ENCODE measurements at regions not wholly inside any gene's neighbourhood (a gene's known extent, or its start where the extent isn't known, plus 50 kb on each side); places are given as distances from the start of the nearest gene placed in this dataset.

DNA sequence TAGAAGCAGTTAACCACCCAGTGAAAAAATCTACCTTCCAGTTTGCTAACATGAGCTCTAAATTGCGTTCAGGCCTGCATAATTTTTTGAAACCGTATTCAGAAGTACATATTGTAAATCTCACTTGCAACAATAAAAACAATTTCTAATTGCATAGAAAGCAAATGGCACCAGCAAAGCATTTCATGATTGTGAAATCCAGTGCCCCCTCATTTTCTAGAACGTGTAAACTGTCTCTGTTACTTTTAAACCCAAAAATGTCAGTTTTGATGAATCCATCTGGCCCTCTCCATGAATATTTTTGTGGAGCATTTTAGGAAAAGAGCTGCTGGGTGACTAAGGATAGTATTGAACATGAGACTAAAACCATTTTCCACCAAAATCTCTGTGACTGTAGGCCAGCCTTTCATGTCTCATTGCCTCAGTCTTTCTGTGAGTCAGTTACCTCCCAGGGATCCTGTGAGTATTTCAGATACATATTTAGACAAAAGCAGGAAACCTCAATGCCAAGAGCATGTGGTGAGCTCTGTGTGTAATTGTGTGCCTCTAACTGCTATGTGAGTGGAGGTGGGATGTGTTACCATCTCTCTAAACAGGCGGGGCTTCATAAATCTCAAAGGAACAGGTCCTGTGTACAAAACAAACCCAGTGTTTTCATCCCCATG lies 477.8 kb upstream of the DCC start:
- no peak for DNase-seq

DNA sequence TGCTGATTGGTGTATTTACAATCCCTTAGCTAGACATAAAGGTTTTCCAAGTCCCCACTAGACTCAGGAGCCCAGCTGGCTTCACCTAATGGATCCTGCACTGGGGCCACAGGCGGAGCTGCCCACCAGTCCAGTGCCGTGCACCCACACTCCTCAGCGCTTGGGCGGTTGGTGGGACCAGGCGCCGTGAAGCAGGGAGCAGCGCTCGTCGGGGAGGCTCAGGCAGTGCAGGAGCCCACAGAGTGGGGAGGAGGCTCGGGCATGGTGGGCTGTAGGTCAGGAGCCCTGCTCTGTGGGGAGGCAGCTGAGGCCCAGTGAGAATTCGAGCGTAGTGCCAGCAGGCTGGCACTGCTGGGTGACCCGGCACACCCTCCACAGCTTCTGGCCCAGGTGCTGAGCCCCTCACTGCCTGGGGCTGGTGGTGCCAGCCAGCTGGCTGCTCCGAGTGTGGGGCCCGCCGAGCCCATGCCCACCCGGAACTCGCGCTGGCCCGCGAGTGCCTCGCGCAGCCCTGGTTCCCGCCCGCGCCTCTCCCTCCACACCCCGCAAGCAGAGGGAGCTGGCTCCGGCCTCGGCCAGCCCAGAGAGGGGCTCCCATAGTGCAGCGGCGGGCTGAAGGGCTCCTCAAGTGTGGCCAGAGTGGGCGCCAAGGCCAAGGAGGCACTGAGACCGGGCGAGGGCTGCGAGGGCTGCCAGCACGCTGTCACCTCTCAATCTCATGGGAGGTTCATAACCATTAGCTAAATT lies 475.6 kb upstream of the DCC start:
- DNase-seq = no peak

DNA sequence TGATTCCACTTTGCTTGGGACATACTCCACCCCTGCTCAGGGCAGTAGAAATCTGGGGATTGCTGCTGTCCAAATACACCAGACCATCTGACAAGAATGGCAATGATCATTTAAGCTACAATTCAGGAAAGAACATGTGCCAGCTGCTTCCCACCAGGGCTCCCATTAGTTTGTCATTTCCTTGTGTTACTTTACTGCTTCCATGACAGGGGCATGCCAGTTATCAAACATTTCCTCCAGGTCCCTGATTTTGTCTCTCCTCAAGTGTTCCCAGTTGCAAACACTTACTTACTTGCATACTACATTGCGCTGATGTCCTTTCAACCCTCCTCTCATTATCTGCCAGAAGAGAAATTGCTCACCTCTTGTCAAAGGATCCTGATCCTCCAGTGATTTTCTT lies 474.5 kb upstream of the DCC start:
- no peak for DNase-seq

DNA sequence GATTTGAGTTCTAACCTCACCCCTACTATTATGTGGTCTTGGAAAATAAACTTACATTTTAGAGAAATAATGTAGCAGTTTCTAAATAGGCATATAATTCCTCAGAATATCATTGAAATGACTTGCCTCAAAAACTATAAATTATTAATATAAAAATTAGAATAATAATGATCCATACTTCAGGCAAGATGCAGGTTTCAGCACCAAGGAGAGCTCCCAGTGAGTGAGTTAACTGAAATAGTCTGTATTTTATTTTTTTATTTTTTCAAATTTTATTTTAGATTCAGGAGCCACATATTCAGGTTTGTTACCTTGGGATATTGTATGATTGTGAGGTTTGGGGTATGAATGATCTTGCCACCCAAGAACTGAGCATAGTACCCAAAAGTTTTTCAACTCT lies 472.2 kb upstream of the DCC start:
- DNase-seq = no peak

DNA sequence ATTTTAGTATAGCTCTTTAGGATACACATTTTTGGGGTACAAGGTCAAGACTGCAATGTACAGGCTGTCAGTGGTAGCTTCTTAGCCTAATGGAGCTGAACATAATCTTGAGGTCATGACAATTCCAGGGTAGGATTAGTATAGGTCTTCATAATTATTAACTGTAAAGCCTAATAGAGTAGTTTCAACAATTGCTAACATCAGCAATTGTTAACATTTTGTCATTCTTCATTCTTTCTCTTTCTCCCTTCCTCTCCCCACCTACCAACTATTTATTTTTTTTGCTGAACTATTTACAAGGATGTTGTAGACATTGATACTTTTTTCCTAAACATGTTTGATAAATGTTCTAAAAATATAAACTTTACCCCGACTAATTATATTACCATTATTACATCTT lies 461.3 kb upstream of the DCC start:
- no peak for DNase-seq

DNA sequence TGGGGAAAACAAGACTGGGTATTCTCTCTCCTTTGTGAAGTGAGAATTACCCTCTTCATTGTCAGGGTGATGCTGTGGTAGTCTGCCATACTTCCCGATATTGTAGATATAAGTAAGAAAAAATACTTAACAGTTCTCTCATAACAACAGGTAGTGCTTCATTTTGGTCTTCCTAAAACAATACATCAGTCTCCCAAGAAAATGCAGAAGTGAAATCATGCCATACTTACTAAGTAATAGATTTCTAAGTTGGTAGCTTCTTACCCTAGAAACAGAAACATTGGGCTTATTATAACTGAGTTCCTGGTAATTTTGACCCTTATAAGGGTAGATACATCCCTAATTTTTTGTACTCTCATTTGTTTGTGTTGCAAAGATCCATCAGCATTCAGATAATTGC lies 460.7 kb upstream of the DCC start:
- DNase-seq = no peak

DNA sequence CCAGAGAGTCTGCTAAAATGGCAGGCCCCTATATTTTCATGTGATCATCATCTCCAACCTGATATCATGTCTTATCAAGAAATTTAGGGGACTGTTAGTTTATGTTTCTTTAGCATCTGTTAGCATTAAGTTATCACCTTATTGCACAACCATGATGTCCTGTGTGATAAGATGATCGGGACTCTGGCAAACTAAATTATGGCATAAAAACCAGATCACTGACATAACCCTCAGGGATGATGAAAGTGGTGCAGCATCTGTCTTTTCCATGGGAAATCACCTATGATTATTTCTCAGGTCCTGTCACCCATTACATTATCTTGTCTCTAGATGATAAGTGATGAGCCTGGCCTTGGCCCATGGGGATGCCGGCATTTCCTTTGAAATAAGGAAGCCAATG lies 458.6 kb upstream of the DCC start:
- DNase-seq = no peak

DNA sequence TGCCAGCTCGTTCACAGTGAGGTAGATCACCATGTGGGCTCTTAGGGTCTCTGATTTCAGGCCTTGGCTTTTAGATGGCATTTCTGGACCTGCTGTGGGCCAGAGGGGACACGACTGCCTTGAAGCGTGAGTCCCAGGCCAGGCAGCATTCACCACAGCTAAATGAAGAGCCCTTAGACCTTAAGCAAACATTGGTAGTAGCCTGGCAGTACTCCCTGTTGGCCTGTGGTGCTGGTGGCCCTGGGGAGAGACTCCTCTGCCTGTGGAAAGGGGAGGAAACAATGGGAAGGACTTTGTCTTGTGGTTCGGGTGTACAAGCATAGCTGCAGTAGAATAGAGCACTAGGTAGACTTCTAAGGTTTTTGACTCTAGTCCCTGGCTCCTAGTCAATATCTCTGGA lies 456.0 kb upstream of the DCC start:
- DNase-seq = no peak

DNA sequence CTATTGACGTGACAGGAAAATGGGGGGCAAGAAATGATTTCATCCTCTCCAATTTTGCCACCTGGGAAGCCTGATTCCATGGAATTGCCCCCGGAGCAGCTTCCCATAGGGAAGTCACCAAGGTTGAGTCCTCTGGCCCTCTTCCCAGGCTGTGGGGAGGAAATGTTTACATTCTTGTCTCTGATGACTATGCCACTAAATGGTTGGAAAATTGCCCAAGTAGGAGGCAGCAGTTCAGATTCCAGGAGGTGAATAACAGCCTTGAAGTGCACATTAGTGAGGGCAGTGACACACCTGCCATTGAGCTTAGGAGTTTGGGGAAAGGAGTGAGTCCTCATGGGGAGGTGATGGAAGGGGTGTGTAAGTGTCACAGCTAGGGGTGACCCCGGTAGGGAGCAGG lies 449.2 kb upstream of the DCC start:
- no peak for DNase-seq

DNA sequence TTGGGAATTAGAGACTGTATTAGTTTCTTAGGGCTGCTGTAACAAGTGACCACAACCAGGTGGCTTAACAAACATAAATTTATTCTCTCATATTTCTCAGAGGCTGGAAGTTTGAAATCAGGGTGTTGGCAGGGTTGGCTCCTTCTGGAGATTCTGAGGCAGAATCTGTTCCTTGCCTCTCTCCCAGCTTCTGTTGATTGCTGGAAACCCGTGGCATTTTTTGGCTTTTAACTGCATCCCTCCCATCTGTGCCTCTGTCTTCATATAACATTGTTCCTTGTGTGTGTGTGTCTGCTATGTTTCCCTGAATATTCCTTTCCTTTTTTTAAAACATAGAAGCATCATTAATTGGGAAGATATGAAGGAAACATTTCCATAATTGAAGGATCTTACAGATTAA lies 448.1 kb upstream of the DCC start:
- no peak for DNase-seq

DNA sequence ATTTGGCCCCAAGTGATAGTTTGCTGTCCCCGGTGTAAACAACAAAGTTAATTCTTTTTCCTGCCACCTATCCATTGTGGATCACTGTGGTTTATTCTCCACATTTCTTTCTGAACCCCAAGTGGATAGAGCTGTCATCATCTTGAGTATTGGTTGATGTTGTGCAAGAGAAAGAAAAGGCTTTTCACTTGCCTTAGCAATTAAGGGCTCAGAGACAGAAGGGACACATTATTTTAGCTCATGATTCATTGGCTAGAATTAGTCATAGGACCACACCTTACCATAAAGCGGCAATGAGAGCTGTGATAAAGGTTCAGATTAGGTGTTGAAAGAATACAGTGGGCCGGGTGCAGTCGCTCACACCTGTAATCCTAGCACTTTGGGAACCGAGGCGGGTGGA lies 442.1 kb upstream of the DCC start:
- DNase-seq = no peak

DNA sequence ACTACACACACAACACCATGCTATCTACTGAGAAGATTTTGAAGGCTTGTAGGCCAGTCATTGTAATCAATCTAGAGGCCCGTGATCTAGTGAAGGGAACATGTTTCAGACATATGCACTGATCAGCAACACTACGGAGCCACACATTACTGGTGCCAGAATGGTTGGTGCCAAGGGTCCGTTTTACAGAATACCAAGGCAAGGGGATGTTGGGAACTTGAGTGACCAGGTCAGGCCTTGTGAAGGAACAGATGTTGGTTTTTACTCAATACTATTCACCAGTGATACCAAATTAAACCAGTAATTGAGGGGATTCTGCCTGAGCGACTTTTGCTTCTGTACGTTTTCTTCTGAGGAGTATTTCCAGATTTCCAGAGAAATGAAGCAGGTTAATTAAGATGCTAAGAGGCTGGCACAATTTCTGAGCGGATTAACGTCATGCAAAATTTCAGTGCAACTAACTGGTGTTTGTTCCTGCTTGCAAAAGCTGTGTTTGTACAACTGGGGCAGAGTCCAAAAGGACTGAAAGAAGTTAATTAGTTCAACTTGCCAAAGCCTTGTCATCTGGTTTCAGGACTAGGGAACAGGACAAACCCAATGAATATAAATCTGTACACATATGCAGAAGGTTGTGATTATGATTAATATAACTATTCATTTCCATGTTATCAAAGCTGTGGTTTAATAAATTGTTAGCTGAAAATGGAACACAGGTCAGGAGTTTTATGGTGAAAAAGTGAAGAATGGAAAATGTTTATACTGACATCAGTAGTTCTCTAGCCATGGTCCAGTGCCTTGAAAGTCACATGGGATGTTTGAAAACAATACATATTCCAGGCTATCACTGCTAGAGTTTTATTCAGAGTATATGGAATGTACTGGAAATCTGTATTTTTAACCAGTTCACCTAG lies 432.1 kb upstream of the DCC start:
- DNase-seq = no peak

DNA sequence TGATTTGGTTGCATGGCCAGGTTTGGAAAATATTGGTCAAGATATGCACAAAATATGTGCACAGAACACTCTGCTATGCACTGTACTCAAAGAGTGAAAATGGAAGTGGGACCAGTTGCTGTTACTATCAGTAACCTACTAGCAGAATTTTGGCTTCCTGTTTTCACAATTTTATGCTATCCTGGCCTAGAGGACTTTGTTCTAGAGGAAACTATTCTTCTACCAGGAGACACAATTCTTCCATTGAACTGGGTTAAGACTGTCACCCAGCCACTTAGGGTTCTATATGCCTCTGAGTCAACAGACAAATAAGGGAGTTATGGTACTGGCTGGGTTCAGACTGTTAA lies 431.4 kb upstream of the DCC start:
- DNase-seq = no peak

DNA sequence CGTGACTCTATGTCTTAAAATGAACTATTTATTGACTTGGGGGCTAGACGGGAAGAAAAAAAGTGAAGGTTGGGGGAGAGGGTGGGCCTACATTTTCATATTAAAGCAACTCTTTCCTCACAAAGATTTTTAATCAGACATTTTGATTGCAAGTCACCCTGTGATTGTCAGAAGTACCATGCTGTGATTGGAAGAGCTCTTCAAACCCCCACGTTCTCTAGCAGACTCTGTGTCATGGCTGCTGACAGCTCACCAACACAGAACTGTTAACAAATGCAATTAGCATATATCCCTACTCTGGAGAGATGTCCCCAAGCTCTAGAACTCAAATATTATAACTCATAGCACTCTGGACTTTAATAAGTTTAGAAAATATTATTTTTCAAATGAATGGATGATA lies 428.4 kb upstream of the DCC start:
- DNase-seq = no peak

DNA sequence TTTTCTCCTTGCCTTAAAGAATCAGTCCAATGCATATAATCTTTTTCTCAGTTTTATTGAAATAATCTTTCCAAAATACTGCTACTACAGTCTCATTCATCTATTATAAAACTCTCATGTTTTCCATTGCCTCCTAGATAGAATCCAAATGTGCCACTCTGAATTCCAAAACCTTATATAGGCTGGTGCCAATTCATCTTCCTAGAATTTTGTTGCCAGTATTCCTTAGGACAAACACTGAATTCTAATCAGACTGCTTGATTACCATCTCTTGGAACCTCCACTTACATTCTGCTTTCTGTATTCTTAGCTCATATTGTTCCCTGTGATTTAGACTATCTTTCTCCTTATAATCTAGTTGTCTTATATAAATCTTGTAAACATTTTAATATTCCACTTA lies 427.6 kb upstream of the DCC start:
- no peak for DNase-seq

DNA sequence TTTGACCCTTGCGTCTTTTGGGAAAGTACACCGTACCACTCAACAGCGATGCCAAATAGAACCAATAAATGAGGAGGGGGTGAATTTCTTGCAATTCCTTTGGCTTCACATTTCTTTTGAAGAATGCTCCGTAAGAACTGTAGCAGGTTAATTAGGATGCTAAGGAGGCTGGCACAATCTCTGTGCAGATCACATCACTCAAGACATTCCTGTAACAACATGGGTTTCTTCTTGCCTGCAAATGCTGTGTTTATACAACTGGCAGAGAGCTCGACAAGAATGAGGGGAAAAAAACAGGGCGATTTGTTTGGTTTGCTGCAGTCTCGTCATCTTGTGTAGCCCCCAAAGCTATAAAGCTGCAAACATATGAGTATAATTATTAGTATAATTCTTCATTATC lies 424.8 kb upstream of the DCC start:
- no peak for DNase-seq

DNA sequence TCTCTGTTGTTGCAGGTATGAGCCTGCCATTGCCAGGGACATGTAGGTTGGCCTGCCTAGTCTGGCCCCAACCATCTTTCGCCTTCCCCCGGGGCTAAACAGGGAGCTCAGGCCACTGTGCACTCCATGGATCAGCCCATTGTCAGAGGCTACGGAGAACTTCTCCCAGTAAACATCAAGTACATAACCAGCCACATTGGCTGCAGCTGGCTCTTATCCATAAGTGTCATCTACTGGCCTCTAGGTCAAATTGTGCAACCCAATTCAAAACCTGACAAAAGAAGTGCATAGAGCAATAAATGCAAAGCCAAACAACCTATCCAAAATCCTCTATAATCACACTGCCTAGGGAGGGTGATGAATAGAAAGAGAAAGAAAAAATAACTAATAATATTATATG lies 418.1 kb upstream of the DCC start:
- no peak for DNase-seq

DNA sequence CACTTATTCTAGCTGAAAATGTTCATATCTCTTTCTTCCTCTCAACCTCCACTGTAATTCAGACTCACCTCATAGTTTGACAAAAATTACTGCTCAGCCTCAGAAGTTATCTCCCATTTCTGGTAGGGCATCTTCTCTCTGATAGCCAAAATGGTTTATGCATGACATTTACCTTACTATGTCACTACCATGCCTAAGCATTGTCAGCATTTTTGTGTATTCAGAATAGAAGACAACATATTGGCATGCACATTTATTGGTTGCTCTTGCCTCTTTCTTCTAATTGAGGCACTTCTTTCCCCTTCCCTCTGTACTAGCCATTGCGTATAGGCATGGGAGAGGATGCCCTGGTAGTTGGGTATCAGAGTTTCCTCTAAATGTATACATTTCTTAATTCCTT lies 406.1 kb upstream of the DCC start:
- DNase-seq = no peak

DNA sequence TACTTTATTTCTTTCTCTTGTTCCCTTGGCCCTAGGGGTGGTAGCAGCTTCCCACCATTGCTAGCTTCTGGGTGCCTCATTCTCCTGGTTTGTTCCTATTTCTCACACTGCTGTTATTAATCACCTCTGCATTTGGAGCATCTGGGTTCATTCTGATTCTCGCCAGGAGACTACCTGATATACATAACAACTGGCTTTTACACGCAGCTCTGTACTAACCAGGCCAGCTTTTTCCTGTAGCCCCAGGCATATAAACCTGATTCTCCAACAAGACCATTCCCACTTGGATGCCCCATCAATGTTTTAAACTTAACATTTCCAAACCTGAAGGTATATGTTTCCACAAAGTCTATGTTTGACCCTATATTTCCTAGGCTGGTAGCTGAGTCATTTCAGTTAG lies 403.9 kb upstream of the DCC start:
- DNase-seq = no peak

DNA sequence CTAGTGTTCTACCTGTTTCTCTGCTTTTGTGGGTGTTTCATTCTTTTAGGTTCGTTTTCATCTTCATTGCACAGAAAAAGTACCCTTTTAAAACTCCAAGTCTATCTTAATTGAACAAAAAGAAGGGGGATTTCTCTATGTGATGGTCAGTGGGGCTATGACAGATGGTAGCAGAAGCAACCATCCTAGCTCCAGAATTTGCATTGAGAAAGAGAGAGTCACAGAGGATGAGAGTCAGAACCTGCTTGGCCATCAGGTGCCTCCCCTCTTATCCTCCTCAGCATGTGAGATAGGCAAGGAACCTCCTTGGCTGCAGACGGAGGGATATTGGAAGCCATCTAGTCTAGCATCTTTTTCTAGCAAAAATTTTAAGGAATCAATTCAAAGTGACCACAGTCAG lies 398.0 kb upstream of the DCC start:
- no peak for DNase-seq

DNA sequence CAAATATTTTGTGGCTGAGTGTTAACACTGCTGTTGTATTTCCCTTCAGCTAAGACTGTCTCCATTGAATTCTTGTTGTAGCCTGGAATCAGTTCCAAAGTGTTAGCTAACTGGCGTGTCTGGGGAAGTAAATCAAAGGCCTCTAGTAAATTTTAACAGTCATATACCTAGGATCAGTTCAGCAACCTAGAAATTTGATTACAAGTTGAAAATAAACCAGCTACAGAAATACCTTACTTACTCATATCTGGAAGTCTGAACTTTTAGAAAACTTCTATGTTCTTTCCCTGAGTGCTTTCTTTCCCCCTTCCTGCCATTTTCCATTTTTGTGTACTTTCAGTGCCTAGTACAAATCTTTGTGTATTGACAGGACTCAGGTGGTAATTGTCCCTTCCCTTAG lies 396.7 kb upstream of the DCC start:
- DNase-seq = no peak

DNA sequence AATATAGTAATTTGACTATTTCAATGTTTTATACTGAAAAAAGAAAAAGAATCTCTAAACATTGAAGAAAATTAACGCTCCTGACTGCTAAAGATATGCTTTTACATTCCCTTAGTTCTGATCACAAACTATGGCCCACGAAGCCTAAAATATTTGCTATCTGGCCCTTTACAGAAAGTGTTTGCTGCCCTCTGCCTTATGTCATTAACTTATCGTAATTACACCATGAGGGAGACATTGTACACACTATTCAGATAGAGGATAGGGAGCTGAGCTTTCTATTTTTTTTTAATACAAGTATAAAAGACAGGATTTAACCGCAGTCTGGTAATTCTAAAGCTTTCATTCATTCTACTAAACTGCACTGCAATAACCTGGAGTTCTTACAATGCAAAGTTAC lies 393.1 kb upstream of the DCC start:
- no peak for DNase-seq

DNA sequence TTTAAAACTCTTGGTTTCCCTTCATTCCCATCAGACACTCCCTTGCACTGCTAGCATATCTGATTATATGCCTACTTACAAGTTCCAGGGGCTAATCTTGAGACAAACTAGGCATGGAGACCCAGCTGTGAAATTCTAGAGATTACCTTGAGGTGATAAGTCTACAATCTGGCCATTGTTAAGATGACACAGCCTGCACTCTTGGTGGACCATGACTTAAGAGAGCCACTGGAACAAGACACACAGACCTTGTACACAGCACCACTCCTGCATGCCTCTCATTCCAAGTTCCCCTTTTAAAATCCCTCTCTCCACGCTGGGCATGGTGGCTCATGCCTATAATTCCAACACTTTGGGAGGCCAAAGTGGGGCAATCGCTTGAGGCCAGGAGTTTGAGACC lies 387.2 kb upstream of the DCC start:
- no peak for DNase-seq

DNA sequence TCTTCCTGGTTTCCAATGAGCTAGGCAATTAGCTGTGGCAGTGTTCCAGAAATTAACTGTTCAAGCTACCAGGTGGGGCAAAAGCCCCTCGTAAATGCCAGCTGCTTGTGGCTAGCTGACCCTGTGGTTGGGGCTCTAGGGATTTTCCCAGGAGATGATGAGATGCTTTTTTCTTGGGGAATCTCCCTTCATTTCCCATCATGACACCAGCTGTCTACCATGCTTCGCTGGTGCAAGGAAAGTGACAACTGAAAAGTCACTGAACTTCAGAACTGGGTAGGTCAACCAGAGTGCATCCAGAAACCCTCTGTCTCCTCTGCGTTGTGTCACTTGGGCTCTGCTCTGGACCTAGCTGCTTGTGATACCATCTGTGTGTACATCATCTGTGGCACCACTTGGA lies 386.5 kb upstream of the DCC start:
- DNase-seq = no peak

All from stimulated activated naive CD4-positive, alpha-beta T cell (primary cell).